ENCODE measurements at regions not wholly inside any gene's neighbourhood (a gene's known extent, or its start where the extent isn't known, plus 50 kb on each side); places are given as distances from the start of the nearest gene placed in this dataset.

DNA sequence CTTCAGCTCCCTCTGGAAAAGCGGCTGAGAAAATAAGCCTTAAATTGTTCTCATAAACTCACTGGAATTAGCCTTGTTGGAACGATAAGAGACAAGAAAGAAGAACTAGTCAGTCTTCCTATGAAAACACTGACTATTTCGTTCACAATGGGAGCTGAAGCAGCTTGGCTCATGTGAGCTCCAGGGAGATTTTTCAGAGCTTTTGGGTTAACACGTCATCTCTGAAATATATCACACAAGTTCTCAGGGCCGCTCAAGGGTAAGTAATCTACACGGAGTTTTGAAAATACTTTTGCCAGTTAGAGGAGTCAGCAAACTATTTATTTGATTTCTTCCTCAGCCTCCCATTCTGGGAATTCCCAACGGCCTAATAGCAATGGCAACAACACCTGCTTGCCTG lies 316.2 kb upstream of the MGAT5 start:
- no peaks in the 10 kb centered on the region for H3K27me3 ChIP-seq (ENCODE audit: control insufficient read depth in 1 of 2, insufficient read depth in 2 of 2, low read length in 2 of 2)
- H3K4me3 ChIP-seq (ENCODE audit: low read length in 2 of 2) = no peak overlapping the region
- H3K36me3 ChIP-seq (ENCODE audit: control insufficient read depth in 2 of 2, insufficient read depth in 2 of 2, low read length in 2 of 2) = no peaks in the 10 kb centered on the region
- no peak overlapping the region for H3K27ac ChIP-seq (ENCODE audit: low read length)
- no peak overlapping the region for H3K9ac ChIP-seq (ENCODE audit: low read length in 2 of 2)
- no peaks in the 10 kb centered on the region for H3K9me3 ChIP-seq (ENCODE audit: control insufficient read depth in 2 of 2, low read length in 2 of 2)
- no peaks in the 10 kb centered on the region for H3K4me1 ChIP-seq (ENCODE audit: control insufficient read depth, insufficient read depth, low read length)

DNA sequence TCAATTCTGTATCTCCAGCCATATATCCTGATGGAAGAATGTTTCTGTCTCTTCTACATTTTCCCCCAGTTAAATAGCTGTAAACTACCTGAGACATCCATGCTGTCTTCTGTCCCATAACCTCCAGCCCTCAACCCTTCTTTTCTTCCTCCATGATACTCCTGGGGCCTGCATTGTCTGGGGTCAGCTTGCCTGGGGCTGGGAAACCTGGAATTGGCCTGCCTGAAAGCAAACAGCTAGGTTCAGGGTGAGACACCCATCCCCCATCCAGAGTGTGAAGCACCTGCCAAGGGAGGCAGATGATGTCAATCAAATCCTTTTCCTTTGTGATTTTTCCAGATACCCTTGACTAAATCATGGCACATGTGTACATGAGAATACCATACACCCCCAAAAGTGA lies 313.7 kb upstream of the MGAT5 start:
- Histone ChIP-seq H3K9me3 (ENCODE audit: control insufficient read depth in 2 of 2, low read length in 2 of 2) (no peaks in the 10 kb centered on the region), H3K27ac (ENCODE audit: low read length) (no peak overlapping the region), H3K4me1 (ENCODE audit: control insufficient read depth, insufficient read depth, low read length) (no peaks in the 10 kb centered on the region), H3K4me3 (ENCODE audit: low read length in 2 of 2) (no peak overlapping the region), H3K9ac (ENCODE audit: low read length in 2 of 2) (no peak overlapping the region), H3K36me3 (ENCODE audit: control insufficient read depth in 2 of 2, insufficient read depth in 2 of 2, low read length in 2 of 2) (no peaks in the 10 kb centered on the region), H3K27me3 (ENCODE audit: control insufficient read depth in 1 of 2, insufficient read depth in 2 of 2, low read length in 2 of 2) (peaks cover 0 to 3% of the 10 kb centered on the region in 2 donors)

DNA sequence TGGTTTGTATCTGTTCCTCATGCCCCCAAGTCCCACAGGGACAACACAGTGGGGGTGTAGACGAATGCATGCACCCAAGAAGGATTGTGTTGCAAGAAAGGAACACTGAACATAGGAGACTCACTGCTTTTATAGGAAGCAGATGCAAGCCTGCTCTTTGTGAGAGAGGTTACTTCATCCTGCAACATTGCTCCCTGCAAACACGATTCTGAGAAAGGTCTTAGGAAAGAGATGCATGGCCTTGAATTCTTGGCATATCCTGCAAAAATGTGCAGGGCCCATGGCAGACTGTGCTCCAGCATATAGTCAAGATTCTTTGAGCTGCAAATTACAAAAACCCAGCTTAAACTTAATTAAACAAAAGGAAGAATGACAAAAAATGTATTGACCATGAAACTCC lies 312.2 kb upstream of the MGAT5 start:
- no peak overlapping the region for H3K4me3 ChIP-seq (ENCODE audit: low read length in 2 of 2)
- no peaks in the 10 kb centered on the region for H3K4me1 ChIP-seq (ENCODE audit: control insufficient read depth, insufficient read depth, low read length)
- H3K27me3 ChIP-seq (ENCODE audit: control insufficient read depth in 1 of 2, insufficient read depth in 2 of 2, low read length in 2 of 2) = peaks cover 0 to 3% of the 10 kb centered on the region in 2 donors
- no peak overlapping the region for H3K27ac ChIP-seq (ENCODE audit: low read length)
- no peaks in the 10 kb centered on the region for H3K9me3 ChIP-seq (ENCODE audit: control insufficient read depth in 2 of 2, low read length in 2 of 2)
- no peak overlapping the region for H3K9ac ChIP-seq (ENCODE audit: low read length in 2 of 2)
- no peaks in the 10 kb centered on the region for H3K36me3 ChIP-seq (ENCODE audit: control insufficient read depth in 2 of 2, insufficient read depth in 2 of 2, low read length in 2 of 2)

DNA sequence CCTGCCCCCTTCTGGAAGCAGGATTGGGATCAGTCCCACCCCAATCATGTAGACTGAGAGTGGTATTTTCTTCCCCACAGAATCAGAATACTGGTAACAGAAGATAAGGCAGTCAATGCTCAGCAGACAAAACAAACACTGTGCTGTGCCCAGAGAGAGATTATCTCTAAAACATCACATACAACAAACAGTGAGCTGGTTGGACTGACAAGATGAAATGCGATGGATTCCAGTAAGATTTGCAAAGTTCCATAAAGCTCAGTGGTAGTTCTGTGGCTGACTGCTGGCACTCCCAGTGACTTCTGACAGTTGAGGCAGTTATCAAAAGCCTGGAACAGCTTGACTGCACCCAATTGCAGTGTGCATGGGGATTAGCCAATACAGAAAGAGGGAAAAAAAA lies 311.5 kb upstream of the MGAT5 start:
- Histone ChIP-seq H3K27me3 (ENCODE audit: control insufficient read depth in 1 of 2, insufficient read depth in 2 of 2, low read length in 2 of 2) (peaks cover 0 to 3% of the 10 kb centered on the region in 2 donors), H3K36me3 (ENCODE audit: control insufficient read depth in 2 of 2, insufficient read depth in 2 of 2, low read length in 2 of 2) (no peaks in the 10 kb centered on the region), H3K9me3 (ENCODE audit: control insufficient read depth in 2 of 2, low read length in 2 of 2) (no peaks in the 10 kb centered on the region), H3K4me3 (ENCODE audit: low read length in 2 of 2) (no peak overlapping the region), H3K27ac (ENCODE audit: low read length) (no peak overlapping the region), H3K4me1 (ENCODE audit: control insufficient read depth, insufficient read depth, low read length) (no peaks in the 10 kb centered on the region), H3K9ac (ENCODE audit: low read length in 2 of 2) (no peak overlapping the region)

DNA sequence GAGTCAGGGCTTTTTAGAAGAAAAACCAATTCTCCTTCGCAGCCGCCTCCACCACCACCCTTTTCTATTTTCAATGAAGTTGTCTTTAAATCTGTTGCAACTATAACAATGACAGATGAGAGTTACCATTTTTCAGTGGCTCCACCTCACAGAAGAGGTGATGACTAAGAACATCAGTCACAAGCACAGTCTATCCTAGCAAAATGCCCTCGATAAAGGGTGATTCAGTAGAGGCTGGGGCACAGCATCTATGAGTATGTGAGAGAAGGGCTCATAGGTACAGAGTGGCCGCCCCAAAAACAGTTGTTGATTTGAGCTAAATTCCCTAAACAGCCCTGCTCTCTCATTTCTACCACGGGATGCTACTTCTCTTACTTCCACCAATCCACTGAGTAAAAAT lies 310.8 kb upstream of the MGAT5 start:
- Histone ChIP-seq H3K9me3 (ENCODE audit: control insufficient read depth in 2 of 2, low read length in 2 of 2) (no peaks in the 10 kb centered on the region), H3K9ac (ENCODE audit: low read length in 2 of 2) (no peak overlapping the region), H3K27ac (ENCODE audit: low read length) (no peak overlapping the region), H3K4me1 (ENCODE audit: control insufficient read depth, insufficient read depth, low read length) (no peaks in the 10 kb centered on the region), H3K27me3 (ENCODE audit: control insufficient read depth in 1 of 2, insufficient read depth in 2 of 2, low read length in 2 of 2) (peaks cover 0 to 3% of the 10 kb centered on the region in 2 donors), H3K4me3 (ENCODE audit: low read length in 2 of 2) (no peak overlapping the region), H3K36me3 (ENCODE audit: control insufficient read depth in 2 of 2, insufficient read depth in 2 of 2, low read length in 2 of 2) (no peaks in the 10 kb centered on the region)

DNA sequence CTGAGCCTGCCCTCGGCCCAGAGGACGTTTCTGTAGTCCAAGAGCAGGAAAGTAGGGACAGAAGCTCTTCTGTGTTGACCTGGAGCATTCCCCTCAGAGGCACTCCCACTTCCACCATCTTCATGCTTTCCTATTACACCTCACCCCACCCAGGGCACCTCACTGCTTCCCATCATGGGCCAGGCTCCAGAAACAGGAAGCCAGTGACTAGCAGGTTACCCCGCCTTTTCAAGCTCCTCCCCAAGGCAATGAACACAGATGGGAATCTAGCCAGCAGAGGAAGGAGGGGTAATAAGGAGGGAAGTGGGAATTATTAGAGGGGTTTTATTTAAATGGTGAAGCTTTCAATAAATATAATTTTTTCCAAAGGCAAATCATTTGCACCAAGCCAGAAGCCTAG lies 308.8 kb upstream of the MGAT5 start:
- Histone ChIP-seq H3K27me3 (ENCODE audit: control insufficient read depth in 1 of 2, insufficient read depth in 2 of 2, low read length in 2 of 2) (peaks cover 0 to 3% of the 10 kb centered on the region in 2 donors), H3K9ac (ENCODE audit: low read length in 2 of 2) (no peak overlapping the region), H3K4me3 (ENCODE audit: low read length in 2 of 2) (no peak overlapping the region), H3K36me3 (ENCODE audit: control insufficient read depth in 2 of 2, insufficient read depth in 2 of 2, low read length in 2 of 2) (no peaks in the 10 kb centered on the region), H3K9me3 (ENCODE audit: control insufficient read depth in 2 of 2, low read length in 2 of 2) (no peaks in the 10 kb centered on the region), H3K27ac (ENCODE audit: low read length) (no peak overlapping the region), H3K4me1 (ENCODE audit: control insufficient read depth, insufficient read depth, low read length) (no peaks in the 10 kb centered on the region)

DNA sequence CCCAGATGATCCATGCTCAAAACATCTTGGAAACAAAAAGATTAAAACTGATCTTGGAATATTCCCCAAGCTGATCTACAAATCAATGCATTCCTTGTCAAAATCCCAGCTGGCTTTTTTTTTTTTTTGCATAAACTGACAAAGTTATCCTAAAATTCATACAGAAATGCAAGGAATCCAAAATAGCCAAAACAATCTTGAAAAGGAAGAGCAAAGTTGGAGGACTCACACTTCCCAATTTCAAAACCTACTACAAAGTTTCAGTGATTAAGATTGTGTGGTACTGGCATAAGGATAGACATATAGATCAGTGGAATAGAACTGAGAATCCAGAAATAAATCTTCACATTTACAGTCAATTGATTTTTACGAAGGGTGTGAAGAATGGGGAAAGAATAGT lies 306.8 kb upstream of the MGAT5 start:
- Histone ChIP-seq H3K4me3 (ENCODE audit: low read length in 2 of 2) (no peak overlapping the region), H3K27me3 (ENCODE audit: control insufficient read depth in 1 of 2, insufficient read depth in 2 of 2, low read length in 2 of 2) (peaks cover 0 to 3% of the 10 kb centered on the region in 2 donors)

DNA sequence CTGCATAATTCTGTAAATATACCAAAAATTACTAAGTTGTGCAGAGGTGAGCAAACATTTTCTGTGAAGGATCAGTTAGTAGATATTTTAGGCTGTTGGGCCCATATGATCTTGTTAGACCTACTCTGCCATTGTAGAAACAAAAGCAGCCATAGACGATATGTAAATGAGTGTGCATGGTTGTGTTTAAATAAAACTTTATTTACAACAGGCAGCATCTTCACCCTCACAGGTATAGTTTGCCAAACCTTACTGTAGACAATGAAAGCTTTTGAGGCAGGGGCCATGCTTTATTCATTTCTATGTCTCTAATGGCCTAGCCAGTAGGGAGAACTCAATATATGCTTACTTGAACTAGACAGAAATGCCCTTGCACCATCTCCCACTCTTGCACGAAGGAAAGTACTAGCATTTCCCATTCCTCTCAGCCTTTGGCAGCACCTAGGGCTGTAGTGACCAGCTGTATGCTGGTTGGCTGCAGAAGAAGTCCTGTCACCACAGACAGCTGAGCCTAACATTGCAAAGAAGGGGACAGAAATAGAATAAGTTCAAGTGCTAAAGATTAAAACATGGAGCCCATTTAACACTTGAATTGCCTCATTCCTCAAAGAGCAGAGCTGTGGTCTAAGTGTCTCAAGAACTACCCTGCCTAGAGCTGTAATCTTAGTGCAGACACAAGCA lies 305.1 kb upstream of the MGAT5 start:
- Histone ChIP-seq H3K36me3 (ENCODE audit: control insufficient read depth in 2 of 2, insufficient read depth in 2 of 2, low read length in 2 of 2) (no peaks in the 10 kb centered on the region), H3K9ac (ENCODE audit: low read length in 2 of 2) (no peak overlapping the region), H3K4me3 (ENCODE audit: low read length in 2 of 2) (no peak overlapping the region), H3K27ac (ENCODE audit: low read length) (no peak overlapping the region), H3K4me1 (ENCODE audit: control insufficient read depth, insufficient read depth, low read length) (no peaks in the 10 kb centered on the region), H3K27me3 (ENCODE audit: control insufficient read depth in 1 of 2, insufficient read depth in 2 of 2, low read length in 2 of 2) (peaks cover 0 to 3% of the 10 kb centered on the region in 2 donors), H3K9me3 (ENCODE audit: control insufficient read depth in 2 of 2, low read length in 2 of 2) (no peaks in the 10 kb centered on the region)

More for the DNA sequence above, 306.8 kb upstream of the MGAT5 start:
- no peak overlapping the region for H3K27ac ChIP-seq (ENCODE audit: low read length)
- H3K36me3 ChIP-seq (ENCODE audit: control insufficient read depth in 2 of 2, insufficient read depth in 2 of 2, low read length in 2 of 2) = no peaks in the 10 kb centered on the region
- H3K9me3 ChIP-seq (ENCODE audit: control insufficient read depth in 2 of 2, low read length in 2 of 2) = no peaks in the 10 kb centered on the region
- no peaks in the 10 kb centered on the region for H3K4me1 ChIP-seq (ENCODE audit: control insufficient read depth, insufficient read depth, low read length)
- H3K9ac ChIP-seq (ENCODE audit: low read length in 2 of 2) = no peak overlapping the region

DNA sequence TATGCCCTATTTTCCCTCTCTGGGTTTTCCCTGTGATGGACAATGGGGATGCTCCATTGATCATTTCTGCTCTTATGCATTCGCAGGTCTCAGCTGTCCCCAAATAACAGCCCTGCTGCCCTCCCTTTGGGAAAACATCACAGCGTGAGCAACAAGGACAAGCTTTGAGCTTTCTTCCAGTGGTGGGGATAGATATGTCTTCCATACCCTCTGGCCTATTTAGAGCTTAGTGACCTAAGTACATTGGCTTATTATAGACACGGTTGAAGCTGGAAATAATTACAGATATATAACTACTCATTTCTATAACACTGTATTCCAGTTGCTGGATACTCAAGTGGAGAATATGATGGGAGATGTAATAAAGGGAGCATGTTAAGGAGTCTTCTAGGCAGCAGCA lies 304.3 kb upstream of the MGAT5 start:
- H3K27ac ChIP-seq (ENCODE audit: low read length) = no peak overlapping the region
- no peaks in the 10 kb centered on the region for H3K9me3 ChIP-seq (ENCODE audit: control insufficient read depth in 2 of 2, low read length in 2 of 2)
- H3K27me3 ChIP-seq (ENCODE audit: control insufficient read depth in 1 of 2, insufficient read depth in 2 of 2, low read length in 2 of 2) = peaks cover 0 to 3% of the 10 kb centered on the region in 2 donors
- H3K4me1 ChIP-seq (ENCODE audit: control insufficient read depth, insufficient read depth, low read length) = no peaks in the 10 kb centered on the region
- no peak overlapping the region for H3K9ac ChIP-seq (ENCODE audit: low read length in 2 of 2)
- no peak overlapping the region for H3K4me3 ChIP-seq (ENCODE audit: low read length in 2 of 2)
- H3K36me3 ChIP-seq (ENCODE audit: control insufficient read depth in 2 of 2, insufficient read depth in 2 of 2, low read length in 2 of 2) = no peaks in the 10 kb centered on the region

DNA sequence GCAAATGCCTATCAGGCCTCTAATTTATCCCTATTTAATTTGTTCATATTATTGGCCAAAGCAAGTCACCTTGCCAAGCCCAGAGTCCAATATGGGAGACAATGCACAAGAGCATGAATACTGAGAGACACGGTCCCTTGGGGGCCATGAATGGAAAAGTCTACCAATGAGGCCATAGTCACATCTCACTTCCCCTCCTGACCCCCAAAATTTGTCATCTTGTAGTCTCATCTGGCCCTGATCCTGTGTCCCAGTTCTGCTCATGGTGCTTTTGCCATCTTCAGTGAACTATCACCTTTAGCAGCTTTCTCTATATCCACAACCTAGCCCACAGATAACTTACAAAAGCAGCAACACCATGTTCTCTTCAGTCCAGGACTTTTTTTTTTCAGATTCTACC lies 302.7 kb upstream of the MGAT5 start:
- H3K36me3 ChIP-seq (ENCODE audit: control insufficient read depth in 2 of 2, insufficient read depth in 2 of 2, low read length in 2 of 2) = no peaks in the 10 kb centered on the region
- no peak overlapping the region for H3K27ac ChIP-seq (ENCODE audit: low read length)
- H3K4me1 ChIP-seq (ENCODE audit: control insufficient read depth, insufficient read depth, low read length) = peaks cover 3% of the 10 kb centered on the region
- no peak overlapping the region for H3K9ac ChIP-seq (ENCODE audit: low read length in 2 of 2)
- H3K27me3 ChIP-seq (ENCODE audit: control insufficient read depth in 1 of 2, insufficient read depth in 2 of 2, low read length in 2 of 2) = no peaks in the 10 kb centered on the region
- H3K9me3 ChIP-seq (ENCODE audit: control insufficient read depth in 2 of 2, low read length in 2 of 2) = no peaks in the 10 kb centered on the region
- H3K4me3 ChIP-seq (ENCODE audit: low read length in 2 of 2) = no peak overlapping the region

DNA sequence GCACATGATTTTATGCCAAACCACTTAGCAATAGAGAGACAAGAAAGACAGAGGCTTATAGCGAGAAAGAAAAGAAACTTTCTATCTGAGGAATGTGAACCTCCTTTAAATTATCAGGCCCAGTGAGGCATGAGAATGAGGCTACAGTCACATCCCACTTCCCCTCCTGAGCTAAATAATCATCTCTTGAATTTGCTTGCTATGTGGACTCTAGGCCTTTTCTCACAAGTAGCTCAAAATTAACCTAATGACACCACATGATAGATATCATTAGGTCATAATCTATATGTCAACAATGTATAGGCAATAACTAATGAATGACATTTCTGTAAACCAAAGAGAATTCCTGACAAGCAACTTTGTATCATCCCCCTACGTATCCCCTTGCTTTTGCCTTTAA lies 301.5 kb upstream of the MGAT5 start:
- Histone ChIP-seq H3K9ac (ENCODE audit: low read length in 2 of 2) (no peak overlapping the region), H3K9me3 (ENCODE audit: control insufficient read depth in 2 of 2, low read length in 2 of 2) (no peaks in the 10 kb centered on the region), H3K4me1 (ENCODE audit: control insufficient read depth, insufficient read depth, low read length) (peaks cover 3% of the 10 kb centered on the region), H3K27me3 (ENCODE audit: control insufficient read depth in 1 of 2, insufficient read depth in 2 of 2, low read length in 2 of 2) (no peaks in the 10 kb centered on the region), H3K27ac (ENCODE audit: low read length) (no peak overlapping the region), H3K36me3 (ENCODE audit: control insufficient read depth in 2 of 2, insufficient read depth in 2 of 2, low read length in 2 of 2) (no peaks in the 10 kb centered on the region), H3K4me3 (ENCODE audit: low read length in 2 of 2) (no peak overlapping the region)
